ENCODE measurements at regions not wholly inside any gene's neighbourhood (a gene's known extent, or its start where the extent isn't known, plus 50 kb on each side); places are given as distances from the start of the nearest gene placed in this dataset.

GRCh38 chr3:87410110-87410509 is 133.7 kb upstream of the POU1F1 start:
- H3K27ac Mint-ChIP-seq: no peak overlapping the region
- POLR2A ChIA-PET: no interaction called here

GRCh38 chr3:87398168-87398801 is 121.9 kb upstream of the POU1F1 start:
- H3K27me3 Mint-ChIP-seq: no peaks in the 10 kb centered on the region
- no peaks in the 10 kb centered on the region for H3K9me3 Mint-ChIP-seq
- no peak for DNase-seq
- H3K4me1 Mint-ChIP-seq: no peaks in the 10 kb centered on the region
- no peak overlapping the region for H3K4me3 Mint-ChIP-seq
- H3K27ac Mint-ChIP-seq: no peak overlapping the region
- CTCF ChIA-PET: no interaction called here
- no peaks in the 10 kb centered on the region for H3K36me3 Mint-ChIP-seq (ENCODE audit: low read depth)
- POLR2A ChIA-PET: no interaction called here

More at GRCh38 chr3:87410110-87410509, 133.7 kb upstream of the POU1F1 start:
- Mint-ChIP-seq H3K4me1 (no peaks in the 10 kb centered on the region), H3K4me3 (no peak overlapping the region), H3K27me3 (no peaks in the 10 kb centered on the region), H3K36me3 (ENCODE audit: low read depth) (no peaks in the 10 kb centered on the region), H3K9me3 (no peaks in the 10 kb centered on the region)
- DNase-seq: no peak
- CTCF ChIA-PET: no interaction called here

- H3K9me3 Mint-ChIP-seq: no peaks in the 10 kb centered on the region
- DNase-seq: no peak
- H3K4me3 Mint-ChIP-seq: no peak overlapping the region
- no peaks in the 10 kb centered on the region for H3K36me3 Mint-ChIP-seq (ENCODE audit: low read depth)
- H3K27ac Mint-ChIP-seq: no peak overlapping the region
- ChIA-PET CTCF (no interaction called here), POLR2A (no interaction called here)
- no peaks in the 10 kb centered on the region for H3K27me3 Mint-ChIP-seq
- H3K4me1 Mint-ChIP-seq: no peaks in the 10 kb centered on the region
Measured at GRCh38 chr3:87397211-87397610, 120.8 kb upstream of the POU1F1 start.

GRCh38 chr3:87390821-87391220 is 114.4 kb upstream of the POU1F1 start:
- no peaks in the 10 kb centered on the region for H3K27me3 Mint-ChIP-seq
- H3K9me3 Mint-ChIP-seq: no peaks in the 10 kb centered on the region
- ChIA-PET CTCF (no interaction called here), POLR2A (no interaction called here)
- DNase-seq: no peak
- no peak overlapping the region for H3K4me3 Mint-ChIP-seq
- no peak overlapping the region for H3K27ac Mint-ChIP-seq
- H3K4me1 Mint-ChIP-seq: no peaks in the 10 kb centered on the region
- no peaks in the 10 kb centered on the region for H3K36me3 Mint-ChIP-seq (ENCODE audit: low read depth)

DNA sequence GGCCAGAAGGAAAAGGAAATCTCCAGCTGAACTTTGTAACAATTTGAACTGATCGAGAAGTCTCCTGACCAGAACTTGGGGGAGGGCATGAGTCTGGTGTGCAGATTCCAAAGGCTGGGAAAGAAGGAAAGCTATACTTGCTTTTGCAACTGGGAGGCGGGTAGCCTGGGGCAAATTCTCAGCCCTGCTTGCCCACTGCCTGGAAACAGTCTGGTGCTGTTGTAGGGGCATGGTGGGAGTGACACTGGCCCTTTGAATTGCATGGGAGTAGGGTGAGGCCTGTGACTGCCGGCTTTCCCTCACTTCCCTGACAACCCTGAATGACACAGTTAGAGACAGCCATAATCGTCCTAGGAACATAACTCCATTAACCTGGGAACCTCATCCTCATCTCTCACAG is 114.0 kb upstream of the POU1F1 start:
- Mint-ChIP-seq H3K36me3 (ENCODE audit: low read depth) (no peaks in the 10 kb centered on the region), H3K27me3 (no peaks in the 10 kb centered on the region), H3K27ac (no peak overlapping the region), H3K9me3 (no peaks in the 10 kb centered on the region), H3K4me3 (no peak overlapping the region), H3K4me1 (no peaks in the 10 kb centered on the region)
- CTCF ChIA-PET: no interaction called here
- no peak for DNase-seq
- POLR2A ChIA-PET: no interaction called here

GRCh38 chr3:87375231-87375682 is 98.9 kb upstream of the POU1F1 start:
- CTCF ChIA-PET: no interaction called here
- POLR2A ChIA-PET: no interaction called here
- Mint-ChIP-seq H3K27ac (no peak overlapping the region), H3K27me3 (peaks cover 4% of the 10 kb centered on the region), H3K4me1 (no peaks in the 10 kb centered on the region), H3K36me3 (ENCODE audit: low read depth) (no peaks in the 10 kb centered on the region), H3K9me3 (no peaks in the 10 kb centered on the region), H3K4me3 (no peak overlapping the region)
- no peak for DNase-seq

DNA sequence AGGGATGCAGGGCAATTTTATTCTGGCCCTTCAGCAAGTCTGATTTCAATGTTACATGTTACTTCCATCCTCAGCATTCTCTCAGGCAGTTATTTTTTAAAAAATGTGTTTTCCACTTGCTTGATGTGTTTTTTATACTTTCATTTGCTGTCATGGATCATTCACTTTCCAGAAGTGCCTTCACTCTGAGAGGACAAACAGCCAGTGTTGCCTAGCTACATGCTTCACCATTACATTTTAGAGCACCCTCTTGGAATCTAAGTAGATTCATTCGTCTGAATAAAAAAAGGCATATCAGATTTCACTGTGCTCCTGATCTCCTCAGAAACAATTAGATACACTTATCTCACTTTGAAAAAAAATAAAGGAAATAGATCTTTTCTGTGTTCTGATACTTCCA is 93.6 kb upstream of the POU1F1 start:
- ChIA-PET POLR2A (no interaction called here), CTCF (no interaction called here)
- no peaks in the 10 kb centered on the region for H3K9me3 Mint-ChIP-seq
- H3K27ac Mint-ChIP-seq: no peak overlapping the region
- DNase-seq: no peak
- H3K27me3 Mint-ChIP-seq: peaks cover 7% of the 10 kb centered on the region
- no peak overlapping the region for H3K4me3 Mint-ChIP-seq
- no peaks in the 10 kb centered on the region for H3K36me3 Mint-ChIP-seq (ENCODE audit: low read depth)
- no peaks in the 10 kb centered on the region for H3K4me1 Mint-ChIP-seq

- Mint-ChIP-seq H3K9me3 (no peaks in the 10 kb centered on the region), H3K4me3 (no peak overlapping the region), H3K27me3 (peaks cover 7% of the 10 kb centered on the region), H3K27ac (no peak overlapping the region), H3K36me3 (ENCODE audit: low read depth) (no peaks in the 10 kb centered on the region), H3K4me1 (no peaks in the 10 kb centered on the region)
- DNase-seq: no peak
- CTCF ChIA-PET: no interaction called here
- POLR2A ChIA-PET: no interaction called here
Measured at GRCh38 chr3:87367736-87368135, 91.4 kb upstream of the POU1F1 start.

DNA sequence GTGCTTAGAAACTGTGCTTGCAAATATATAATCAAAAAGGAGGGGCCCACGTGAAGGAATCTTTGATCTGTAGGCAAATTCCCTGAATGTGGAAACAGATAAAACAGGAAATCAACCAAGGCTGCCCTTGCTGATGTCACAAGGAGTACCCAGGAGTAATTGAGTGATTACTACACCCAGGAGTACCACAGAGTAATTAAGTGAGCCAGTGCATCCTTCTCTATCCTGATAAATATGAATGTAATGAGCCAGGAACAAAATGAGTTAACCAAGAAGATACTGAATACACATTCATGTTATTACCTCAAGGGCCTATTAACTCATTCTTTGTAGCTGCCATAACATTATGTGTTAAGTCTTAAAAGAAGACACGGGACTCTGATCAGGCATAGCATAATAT is 87.3 kb upstream of the POU1F1 start:
- no peak for DNase-seq
- ChIA-PET POLR2A (no interaction called here), CTCF (interaction anchor here (1.1 kb wide), 1 partner anchor 13 kb away, joined by 6 read pairs; no protein-coding TSS in a partner anchor)
- no peaks in the 10 kb centered on the region for H3K9me3 Mint-ChIP-seq
- H3K4me1 Mint-ChIP-seq: no peaks in the 10 kb centered on the region
- H3K27me3 Mint-ChIP-seq: peaks cover 3% of the 10 kb centered on the region
- no peaks in the 10 kb centered on the region for H3K36me3 Mint-ChIP-seq (ENCODE audit: low read depth)
- no peak overlapping the region for H3K4me3 Mint-ChIP-seq
- H3K27ac Mint-ChIP-seq: no peak overlapping the region

- no peaks in the 10 kb centered on the region for H3K36me3 Mint-ChIP-seq (ENCODE audit: low read depth)
Measured at GRCh38 chr3:87361956-87362355, 85.6 kb upstream of the POU1F1 start.

GRCh38 chr3:87361271-87361670 is 84.9 kb upstream of the POU1F1 start:
- H3K27ac Mint-ChIP-seq: no peak overlapping the region
- no peaks in the 10 kb centered on the region for H3K4me1 Mint-ChIP-seq
- no peaks in the 10 kb centered on the region for H3K36me3 Mint-ChIP-seq (ENCODE audit: low read depth)
- no peaks in the 10 kb centered on the region for H3K27me3 Mint-ChIP-seq
- no peak for DNase-seq
- ChIA-PET POLR2A (no interaction called here), CTCF (interaction anchor here (1.3 kb wide), 1 partner anchor 10 kb away, joined by 7 read pairs; no protein-coding TSS in a partner anchor)
- H3K9me3 Mint-ChIP-seq: no peaks in the 10 kb centered on the region
- no peak overlapping the region for H3K4me3 Mint-ChIP-seq

More at GRCh38 chr3:87361956-87362355, 85.6 kb upstream of the POU1F1 start:
- Mint-ChIP-seq H3K4me3 (no peak overlapping the region), H3K27me3 (no peaks in the 10 kb centered on the region), H3K9me3 (no peaks in the 10 kb centered on the region), H3K27ac (no peak overlapping the region), H3K4me1 (no peaks in the 10 kb centered on the region)
- DNase-seq: no peak
- ChIA-PET POLR2A (no interaction called here), CTCF (interaction anchor here (1.3 kb wide), 1 partner anchor 11 kb away, joined by 7 read pairs; no protein-coding TSS in a partner anchor)

GRCh38 chr3:87359826-87360225 is 83.4 kb upstream of the POU1F1 start:
- Mint-ChIP-seq H3K27ac (no peak overlapping the region), H3K27me3 (no peaks in the 10 kb centered on the region), H3K36me3 (ENCODE audit: low read depth) (no peaks in the 10 kb centered on the region), H3K4me1 (no peaks in the 10 kb centered on the region), H3K9me3 (no peaks in the 10 kb centered on the region), H3K4me3 (no peak overlapping the region)
- ChIA-PET CTCF (no interaction called here), POLR2A (no interaction called here)
- DNase-seq: no peak

DNA sequence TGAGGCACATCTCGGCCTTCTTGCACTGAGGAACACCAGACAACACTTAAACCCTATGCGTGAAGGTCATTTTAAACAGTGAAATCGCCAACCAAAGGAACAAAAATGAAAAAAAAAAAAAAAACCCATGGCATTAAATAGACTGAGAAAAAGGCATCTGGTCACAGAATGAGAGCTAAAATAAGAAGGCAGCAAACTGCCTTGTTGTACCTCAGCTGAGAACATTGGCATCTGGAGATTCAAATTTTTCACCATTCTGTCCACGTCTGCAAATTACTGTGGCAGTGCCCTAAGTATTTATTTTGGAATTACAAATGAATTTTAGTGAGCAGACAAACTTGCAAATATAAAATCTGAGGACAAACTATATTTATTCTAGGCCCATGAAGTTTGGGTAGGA is 82.6 kb upstream of the POU1F1 start:
- Mint-ChIP-seq H3K4me3 (no peak overlapping the region), H3K27ac (no peak overlapping the region), H3K9me3 (no peaks in the 10 kb centered on the region), H3K27me3 (no peaks in the 10 kb centered on the region), H3K4me1 (no peaks in the 10 kb centered on the region), H3K36me3 (ENCODE audit: low read depth) (no peaks in the 10 kb centered on the region)
- ChIA-PET CTCF (no interaction called here), POLR2A (no interaction called here)
- DNase-seq: no peak

DNA sequence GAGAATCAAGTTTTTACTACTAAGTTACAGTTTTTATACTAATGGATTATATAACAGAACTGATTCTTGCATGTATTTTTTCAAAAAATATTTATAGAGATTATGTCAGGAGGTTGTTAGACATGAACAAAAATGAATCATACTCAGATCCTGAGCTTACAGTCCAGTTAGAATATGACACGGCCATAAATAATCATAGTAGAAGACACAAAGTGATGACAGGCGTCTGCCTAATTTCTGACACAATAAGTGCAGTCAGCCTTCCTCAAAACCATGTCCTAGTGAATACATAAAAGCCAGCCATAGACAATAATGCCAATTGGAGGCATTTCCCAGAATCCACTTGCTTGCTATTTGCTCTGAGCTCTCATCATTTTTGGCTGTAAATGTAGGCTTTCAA is 81.7 kb upstream of the POU1F1 start:
- no peaks in the 10 kb centered on the region for H3K27me3 Mint-ChIP-seq
- ChIA-PET POLR2A (no interaction called here), CTCF (no interaction called here)
- H3K4me1 Mint-ChIP-seq: no peaks in the 10 kb centered on the region
- no peak overlapping the region for H3K4me3 Mint-ChIP-seq
- no peaks in the 10 kb centered on the region for H3K36me3 Mint-ChIP-seq (ENCODE audit: low read depth)
- H3K27ac Mint-ChIP-seq: no peak overlapping the region
- no peak for DNase-seq
- H3K9me3 Mint-ChIP-seq: no peaks in the 10 kb centered on the region

Measured in activated CD4-positive, alpha-beta memory T cell treated with anti-CD3 and anti-CD28 coated beads, Interleukin-2, amount 10 ng/mL, durations not matched to agents 7 days and 5 days (primary cell).